ENCODE measurements at regions not wholly inside any gene's neighbourhood (a gene's known extent, or its start where the extent isn't known, plus 50 kb on each side); places are given as distances from the start of the nearest gene placed in this dataset.

DNA sequence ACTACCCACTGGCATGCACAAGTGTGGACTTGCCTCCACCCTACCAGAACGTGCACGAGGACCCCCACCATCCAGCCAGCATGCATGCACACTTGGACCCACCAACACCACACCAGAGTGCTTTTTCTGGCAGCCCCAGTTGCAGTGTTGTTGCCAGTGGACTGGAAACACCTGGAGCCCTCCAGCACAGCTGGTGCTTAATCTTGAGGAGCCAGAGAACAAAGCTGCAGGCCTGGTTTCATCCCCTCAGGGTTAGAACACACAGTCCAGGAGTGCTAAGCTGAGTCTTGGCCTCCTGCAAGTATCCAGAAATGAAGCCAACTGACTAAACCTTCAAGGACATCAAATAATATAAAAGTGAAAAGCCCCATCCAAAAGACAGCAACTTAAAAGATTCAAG lies 888.0 kb downstream of the NTRK3 start:
- intact Hi-C loops (cut with micrococcal nuclease) (loop anchor here (5.0 kb wide), 1 partner anchor 1896 kb away; no protein-coding TSS in a partner anchor), in situ Hi-C loops (cut with MboI; ENCODE audit: low sequenced_read_pairs) (no loop called here), dilution Hi-C loops (cut with HindIII; ENCODE audit: low sequenced_read_pairs, unreplicated experiment) (no loop called here)
- Histone ChIP-seq H3K9me1 (ENCODE audit: insufficient read depth, low read length) (peaks cover 5% of the 10 kb centered on the region; the same call in 1 of the 2 replicates), H3K4ac (ENCODE audit: low read depth, low read length) (peak overlapping the region; percentile 81), H4K5ac (ENCODE audit: low read depth, low read length) (no peak overlapping the region), H3K9ac (ENCODE audit: low read depth, low read length) (no peak overlapping the region), H3K56ac (ENCODE audit: extremely low read depth, insufficient read depth, low read length) (peak overlapping the region; percentile 28; the same call in 1 of the 2 replicates), H2BK5ac (ENCODE audit: low read depth, low read length, poor library complexity, severe bottlenecking) (peak overlapping the region; percentile 64), H3K14ac (replicated peaks; ENCODE audit: low read depth, low read length) (peak overlapping the region; percentile 25; the same call in 1 of the 2 replicates), H2AFZ (replicated peaks; ENCODE audit: low read length, poor library complexity) (no peak overlapping the region), H2AK9ac (replicated peaks; ENCODE audit: low read depth, low read length, poor library complexity) (peak overlapping the region; percentile 11), H2BK15ac (ENCODE audit: low read depth, low read length) (peak overlapping the region; percentile 84; the same call in 2 of the 3 replicates), H2AK5ac (ENCODE audit: low read depth, low read length) (peak overlapping the region; percentile 70; the same call in 1 of the 2 replicates), H3K4me2 (ENCODE audit: low read depth, low read length) (no peak overlapping the region), H3K9me3 (ENCODE audit: control insufficient read depth, insufficient read depth, low read length) (no peaks in the 10 kb centered on the region), H3K4me3 (ENCODE audit: insufficient read depth, low read depth, low read length) (no peak overlapping the region), H3K23ac (ENCODE audit: low read depth, low read length) (peak overlapping the region; percentile 46; the same call in 1 of the 2 replicates), H4K91ac (ENCODE audit: insufficient read depth, low read depth, low read length) (peak overlapping the region; percentile 50), H4K20me1 (ENCODE audit: insufficient read depth, low read length) (no peaks in the 10 kb centered on the region), H3K27ac (ENCODE audit: insufficient read depth, low read length) (peak overlapping the region; percentile 20; the same call in 1 of the 2 replicates), H2BK120ac (ENCODE audit: low read depth, low read length) (peak overlapping the region; percentile 88), H4K8ac (ENCODE audit: low read depth in 2 of 2, low read length in 2 of 2) (peak overlapping the region; percentile 14 to 60; a peak in 3 of 4 replicates), H2BK20ac (ENCODE audit: low read depth, low read length) (peak overlapping the region; percentile 67), H3K79me1 (ENCODE audit: low read depth in 1 of 2, low read length in 2 of 2) (no peaks in the 10 kb centered on the region), H3K36me3 (ENCODE audit: control insufficient read depth, insufficient read depth, low read length) (no peaks in the 10 kb centered on the region), H3K27me3 (ENCODE audit: control insufficient read depth, insufficient read depth, low read length) (no peaks in the 10 kb centered on the region), H3K4me1 (ENCODE audit: control insufficient read depth, insufficient read depth, low read length) (peaks cover 6% of the 10 kb centered on the region), H3K18ac (ENCODE audit: low read depth, low read length) (no peak overlapping the region)
- DNase-seq (peak; percentile 7), ATAC-seq (ENCODE audit: low read depth) (peak; percentile 10)
- TF ChIP-seq FOS (IDR thresholded peaks at IDR 0.05; ENCODE audit: low read depth, low read length): no peak
- no peak for TF ChIP-seq CHD1 (IDR thresholded peaks at IDR 0.05; ENCODE audit: low read depth, low read length)
- TF ChIP-seq, protein P1, sequence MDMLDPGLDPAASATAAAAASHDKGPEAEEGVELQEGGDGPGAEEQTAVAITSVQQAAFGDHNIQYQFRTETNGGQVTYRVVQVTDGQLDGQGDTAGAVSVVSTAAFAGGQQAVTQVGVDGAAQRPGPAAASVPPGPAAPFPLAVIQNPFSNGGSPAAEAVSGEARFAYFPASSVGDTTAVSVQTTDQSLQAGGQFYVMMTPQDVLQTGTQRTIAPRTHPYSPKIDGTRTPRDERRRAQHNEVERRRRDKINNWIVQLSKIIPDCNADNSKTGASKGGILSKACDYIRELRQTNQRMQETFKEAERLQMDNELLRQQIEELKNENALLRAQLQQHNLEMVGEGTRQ (IDR thresholded peaks at IDR 0.05; ENCODE audit: low read depth, low read length): no peak
- TF ChIP-seq RAD21 (IDR thresholded peaks at IDR 0.05; ENCODE audit: low read length): no peak
- TF ChIP-seq CEBPB (IDR thresholded peaks at IDR 0.05; ENCODE audit: low read depth, low read length): no peak
- TF ChIP-seq RCOR1 (IDR thresholded peaks at IDR 0.05; ENCODE audit: insufficient replicate concordance, low read length): no peak
- TF ChIP-seq POLR2A (IDR thresholded peaks at IDR 0.05; ENCODE audit: low read depth, low read length): no peak
- no peak for TF ChIP-seq BHLHE40 (IDR thresholded peaks at IDR 0.05; ENCODE audit: low read depth, low read length)
- TF ChIP-seq MAZ (IDR thresholded peaks at IDR 0.05; ENCODE audit: borderline replicate concordance, low read depth, low read length): no peak
- TF ChIP-seq, protein P2, sequence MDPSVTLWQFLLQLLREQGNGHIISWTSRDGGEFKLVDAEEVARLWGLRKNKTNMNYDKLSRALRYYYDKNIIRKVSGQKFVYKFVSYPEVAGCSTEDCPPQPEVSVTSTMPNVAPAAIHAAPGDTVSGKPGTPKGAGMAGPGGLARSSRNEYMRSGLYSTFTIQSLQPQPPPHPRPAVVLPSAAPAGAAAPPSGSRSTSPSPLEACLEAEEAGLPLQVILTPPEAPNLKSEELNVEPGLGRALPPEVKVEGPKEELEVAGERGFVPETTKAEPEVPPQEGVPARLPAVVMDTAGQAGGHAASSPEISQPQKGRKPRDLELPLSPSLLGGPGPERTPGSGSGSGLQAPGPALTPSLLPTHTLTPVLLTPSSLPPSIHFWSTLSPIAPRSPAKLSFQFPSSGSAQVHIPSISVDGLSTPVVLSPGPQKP (IDR thresholded peaks at IDR 0.05; ENCODE audit: borderline replicate concordance, low read depth, low read length): no peak
- TF ChIP-seq MAFK (IDR thresholded peaks at IDR 0.05; ENCODE audit: low read depth, low read length): no peak
- no peak for TF ChIP-seq NFE2L2 (IDR thresholded peaks at IDR 0.05; ENCODE audit: low read depth, low read length)
- 53% methylated on average over 2 of the region's 2 CpGs; no CpG with 5 or more reads in 1 of the 2 experiments for WGBS, 2 experiments (ENCODE audit: extremely low coverage in 2 of 2, insufficient read length in 1 of 2)
- BruUV-seq (replicated peaks): no TSS peak
- CTCF ChIA-PET: no interaction called here
- POLR2A ChIA-PET (ENCODE audit: unreplicated experiment): no interaction called here
